HG02840 (cell line): ENCODE measurements at regions not wholly inside any gene's neighbourhood (a gene's known extent, or its start where the extent isn't known, plus 50 kb on each side); places are given as distances from the start of the nearest gene placed in this dataset.
"Not testable (repeated sequence)": the region's sequence is repeated elsewhere in the genome, so short reads cannot be mapped to it uniquely, and the experiment has no call there.

Experiments used
- ATAC-seq: cut with Tn5 transposase; IDR thresholded peaks from one replicate; pipeline ENCODE4 v1.9.1; 2021; ENCODE audit warnings: mild to moderate bottlenecking, moderate library complexity, moderate number of reproducible peaks; ENCODE audit not compliant: unreplicated experiment, low FRiP score

GRCh38 chr4:117661091-117662072, 372.9 kb upstream of the NDST3 start:
- ATAC-seq: no peak

- no peak for ATAC-seq
These were observed 369.4 kb upstream of the NDST3 start for GRCh38 chr4:117664706-117665444.

- ATAC-seq: no peak
These were observed 358.1 kb upstream of the NDST3 start for GRCh38 chr4:117676153-117676552.

GRCh38 chr4:117678861-117679260, 355.4 kb upstream of the NDST3 start:
- no peak for ATAC-seq

GRCh38 chr4:117691572-117692351, 342.5 kb upstream of the NDST3 start:
- no peak for ATAC-seq

GRCh38 chr4:117692538-117692937, 341.7 kb upstream of the NDST3 start:
- no peak for ATAC-seq

- no peak for ATAC-seq
These were observed 334.7 kb upstream of the NDST3 start for GRCh38 chr4:117699595-117699994.

GRCh38 chr4:117700111-117700892, 334.0 kb upstream of the NDST3 start:
- no peak for ATAC-seq

- no peak for ATAC-seq
These were observed 331.9 kb upstream of the NDST3 start for GRCh38 chr4:117702353-117702752.

GRCh38 chr4:117704721-117705120, 329.6 kb upstream of the NDST3 start:
- no peak for ATAC-seq

GRCh38 chr4:117740736-117741135, 293.6 kb upstream of the NDST3 start:
- no peak for ATAC-seq

GRCh38 chr4:117745379-117745778, 288.9 kb upstream of the NDST3 start:
- ATAC-seq: not testable (repeated sequence)

GRCh38 chr4:117755438-117755837, 278.8 kb upstream of the NDST3 start:
- ATAC-seq: no peak

- ATAC-seq: no peak
These were observed 265.7 kb upstream of the NDST3 start for GRCh38 chr4:117768610-117769009.

GRCh38 chr4:117770269-117771102, 263.8 kb upstream of the NDST3 start:
- ATAC-seq: no peak

- no peak for ATAC-seq
These were observed 262.5 kb upstream of the NDST3 start for GRCh38 chr4:117771647-117772337.

- ATAC-seq: no peak
These were observed 261.0 kb upstream of the NDST3 start for GRCh38 chr4:117773064-117773936.

GRCh38 chr4:117777721-117778120, 256.6 kb upstream of the NDST3 start:
- ATAC-seq: no peak
